ENCODE measurements at regions not wholly inside any gene's neighbourhood (a gene's known extent, or its start where the extent isn't known, plus 50 kb on each side); places are given as distances from the start of the nearest gene placed in this dataset.

- TF ChIP-seq HMGA2 (CRISPR knock-in tag; IDR thresholded peaks at IDR 0.05), result no peak
- TF ChIP-seq ESRRA (CRISPR knock-in tag; IDR thresholded peaks at IDR 0.05; ENCODE audit: borderline replicate concordance), result no peak
- TF ChIP-seq KAT7 (CRISPR knock-in tag; IDR thresholded peaks at IDR 0.05; ENCODE audit: borderline replicate concordance), result no peak
- no peak for TF ChIP-seq USF1 (CRISPR knock-in tag; IDR thresholded peaks at IDR 0.05)
Measured at GRCh38 chr7:131787101-131787500, 230.7 kb upstream of the PODXL start (continued).

- no peak for DNase-seq (ENCODE audit: low spot score)
- no peak for ATAC-seq
- no peak overlapping the region for H3K4me3 Mint-ChIP-seq
- H3K27me3 Mint-ChIP-seq (ENCODE audit: low read depth), result no peaks in the 10 kb centered on the region; the same call in 1 of the 2 replicates
- H3K36me3 Mint-ChIP-seq, result peaks cover 10% of the 10 kb centered on the region
- no peak overlapping the region for H3K27ac Mint-ChIP-seq
- no peak for TF ChIP-seq GTF2I (CRISPR knock-in tag; conservative IDR thresholded peaks at IDR 0.05)
- TF ChIP-seq CBFB (CRISPR knock-in tag; IDR thresholded peaks at IDR 0.05; ENCODE audit: low read depth), result no peak
- no peak for TF ChIP-seq ZBTB21 (CRISPR knock-in tag; IDR thresholded peaks at IDR 0.05; ENCODE audit: borderline replicate concordance)
- TF ChIP-seq FOXK1 (CRISPR knock-in tag; IDR thresholded peaks at IDR 0.05), result no peak
- no peak for TF ChIP-seq ZNF219 (CRISPR knock-in tag; IDR thresholded peaks at IDR 0.05; ENCODE audit: borderline replicate concordance)
- no peak for TF ChIP-seq AR (CRISPR knock-in tag; IDR thresholded peaks at IDR 0.05)
- no peak for TF ChIP-seq ZNF121 (CRISPR knock-in tag; IDR thresholded peaks at IDR 0.05)
- no peak for TF ChIP-seq USF1 (CRISPR knock-in tag; IDR thresholded peaks at IDR 0.05)
- TF ChIP-seq TP53 (CRISPR knock-in tag; IDR thresholded peaks at IDR 0.05), result no peak
- TF ChIP-seq E2F5 (CRISPR knock-in tag; IDR thresholded peaks at IDR 0.05), result no peak
- no peak for TF ChIP-seq SMAD4 (CRISPR knock-in tag; IDR thresholded peaks at IDR 0.05)
- no peak for TF ChIP-seq TCF7 (CRISPR knock-in tag; IDR thresholded peaks at IDR 0.05; ENCODE audit: low read depth)
- TF ChIP-seq HMGA2 (CRISPR knock-in tag; IDR thresholded peaks at IDR 0.05), result no peak
- no peak for TF ChIP-seq ZMAT4 (CRISPR knock-in tag; IDR thresholded peaks at IDR 0.05)
- no peak for TF ChIP-seq E2F4 (CRISPR knock-in tag; IDR thresholded peaks at IDR 0.05; ENCODE audit: borderline replicate concordance, low read depth)
- TF ChIP-seq SMAD3 (CRISPR knock-in tag; IDR thresholded peaks at IDR 0.05; ENCODE audit: borderline replicate concordance), result no peak
- no peak for TF ChIP-seq ZBTB43 (CRISPR knock-in tag; IDR thresholded peaks at IDR 0.05)
- no peak for TF ChIP-seq ATF6 (CRISPR knock-in tag; IDR thresholded peaks at IDR 0.05)
- H3K9me3 Mint-ChIP-seq, result peaks cover 38% of the 10 kb centered on the region
- ChIA-PET CTCF (no interaction called here), POLR2A (no interaction called here)
- H3K4me1 Mint-ChIP-seq, result no peaks in the 10 kb centered on the region
Measured at GRCh38 chr7:131786204-131786603, 229.8 kb upstream of the PODXL start.
